HG03095 (cell line): ENCODE measurements at regions not wholly inside any gene's neighbourhood (a gene's known extent, or its start where the extent isn't known, plus 50 kb on each side); places are given as distances from the start of the nearest gene placed in this dataset.
"Not testable (repeated sequence)": the region's sequence is repeated elsewhere in the genome, so short reads cannot be mapped to it uniquely, and the experiment has no call there.

ENCODE experiments used
- ATAC-seq: cut with Tn5 transposase; IDR thresholded peaks from one replicate; pipeline ENCODE4 v1.9.1; 2021; ENCODE audit warnings: moderate library complexity; ENCODE audit not compliant: unreplicated experiment

DNA sequence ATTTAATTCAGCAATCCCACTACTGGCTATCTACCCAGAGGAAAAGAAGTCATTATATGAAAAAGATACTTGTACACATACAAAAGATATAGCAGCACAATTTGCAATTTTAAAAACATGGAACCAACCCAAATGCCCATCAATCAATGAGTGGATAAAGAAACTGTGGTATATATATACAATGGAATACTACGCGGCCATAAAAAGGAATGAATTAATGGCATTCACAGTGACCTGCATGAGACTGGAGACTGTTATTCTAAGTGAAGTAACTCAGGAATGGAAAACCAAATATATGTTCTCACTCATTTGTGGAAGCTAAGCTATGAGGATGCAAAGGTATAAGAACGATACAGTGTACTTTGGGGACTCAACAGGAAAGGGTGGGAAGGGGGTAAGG, 102.8 kb upstream of the KCNMA1 start:
- not testable (repeated sequence) for ATAC-seq

DNA sequence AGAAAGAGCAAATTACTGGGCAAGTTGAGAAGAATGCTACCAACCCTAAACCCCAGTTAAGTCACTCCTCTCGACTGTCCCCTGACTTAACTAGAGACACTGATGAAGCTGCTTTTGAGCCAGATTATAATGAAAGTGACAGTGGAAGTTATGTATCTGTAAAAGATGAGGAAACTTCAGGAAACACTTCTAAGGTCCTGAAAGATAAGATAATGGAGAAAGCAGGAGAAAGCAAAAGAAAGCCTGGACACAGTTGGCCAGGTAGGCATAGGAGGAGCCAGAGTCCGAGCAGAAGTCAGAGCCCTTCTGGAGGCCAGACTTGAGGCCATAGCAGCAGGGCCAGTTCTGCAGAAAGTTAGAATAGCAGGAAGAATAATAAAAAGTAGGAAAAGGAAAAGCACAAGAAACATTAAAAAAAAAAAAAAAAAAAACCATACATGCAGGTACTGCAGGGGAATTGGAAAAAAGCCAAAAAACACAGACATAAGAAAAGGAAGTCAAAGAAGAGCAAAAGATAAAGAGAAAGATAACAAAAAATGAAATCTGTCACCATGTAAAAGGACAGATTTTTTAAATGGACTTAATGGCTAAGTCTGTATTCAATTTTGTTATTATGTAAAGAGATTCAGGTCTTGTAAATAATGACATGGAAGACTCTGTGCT, 101.0 kb upstream of the KCNMA1 start:
- no peak for ATAC-seq

GRCh38 chr10:77737608-77738007, 100.0 kb upstream of the KCNMA1 start:
- no peak for ATAC-seq

DNA sequence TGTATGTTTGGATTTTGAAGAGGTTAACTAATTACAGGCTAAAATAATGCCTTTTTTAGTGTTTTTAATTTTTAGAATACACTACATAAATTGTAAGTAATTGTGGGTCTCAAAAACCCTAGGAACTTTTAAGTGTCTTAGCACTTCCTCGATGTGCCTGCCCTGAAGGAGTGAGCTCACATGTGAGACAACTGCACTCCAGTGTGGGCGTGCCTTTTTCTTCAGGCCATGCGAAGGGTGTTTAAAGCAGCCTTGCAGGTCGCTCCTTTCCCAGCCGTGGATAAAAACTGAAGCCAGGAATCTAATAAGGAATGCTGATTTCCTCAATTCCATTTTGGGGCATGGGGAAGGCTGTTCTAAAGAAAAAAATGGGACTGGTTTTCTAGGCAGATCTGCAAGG, 97.5 kb upstream of the KCNMA1 start:
- ATAC-seq: not testable (repeated sequence)

DNA sequence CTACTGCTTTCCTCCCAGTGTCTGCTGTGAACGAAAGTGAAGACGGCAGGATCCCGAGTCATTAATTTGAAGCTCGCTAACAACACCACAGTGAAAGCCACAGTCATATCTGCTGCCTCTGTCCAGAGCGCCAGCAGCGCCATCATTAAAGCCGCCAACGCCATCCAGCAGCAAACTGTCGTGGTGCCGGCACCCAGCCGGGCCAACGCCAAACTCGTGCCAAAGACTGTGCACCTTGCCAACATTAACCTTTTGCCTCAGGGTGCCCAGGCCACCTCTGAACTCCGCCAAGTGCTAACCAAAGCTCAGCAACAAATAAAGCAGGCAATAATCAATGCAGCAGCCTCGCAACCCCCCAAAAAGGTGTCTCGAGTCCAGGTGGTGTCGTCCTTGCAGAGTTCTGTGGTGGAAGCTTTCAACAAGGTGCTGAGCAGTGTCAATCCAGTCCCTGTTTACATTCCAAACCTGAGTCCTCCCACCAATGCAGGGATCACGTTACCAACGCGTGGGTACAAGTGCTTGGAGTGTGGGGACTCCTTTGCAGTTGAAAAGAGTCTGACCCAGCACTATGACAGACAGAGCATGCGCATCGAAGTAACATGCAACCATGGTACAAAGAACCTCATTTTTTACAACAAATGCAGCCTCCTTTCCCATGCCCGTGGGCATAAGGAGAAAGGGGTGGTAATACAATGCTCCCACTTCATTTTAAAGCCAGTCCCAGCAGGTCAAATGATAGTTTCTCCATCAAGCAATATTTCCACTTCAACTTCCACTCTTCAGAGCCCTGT, 94.8 kb upstream of the KCNMA1 start:
- ATAC-seq: no peak

GRCh38 chr10:77727481-77727880, 89.9 kb upstream of the KCNMA1 start:
- no peak for ATAC-seq

DNA sequence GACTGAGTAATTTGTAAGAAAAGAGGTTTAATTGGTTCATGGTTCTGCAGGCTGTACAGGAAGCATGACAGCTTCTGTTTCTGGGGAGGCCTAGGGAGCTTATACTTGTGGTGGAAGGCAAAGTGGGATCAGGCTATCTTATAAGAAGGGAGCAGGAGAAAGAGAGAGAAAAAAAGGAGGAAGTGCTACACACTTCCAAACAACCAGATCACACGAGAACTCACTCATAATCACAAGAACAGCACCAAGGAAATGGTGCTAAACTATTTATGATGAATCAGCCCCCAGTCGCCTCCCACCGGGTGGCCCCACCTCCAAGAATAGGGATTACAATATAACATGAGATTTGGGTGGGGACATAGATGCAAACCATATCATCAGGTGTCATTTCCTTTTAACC, 89.1 kb upstream of the KCNMA1 start:
- no peak for ATAC-seq

DNA sequence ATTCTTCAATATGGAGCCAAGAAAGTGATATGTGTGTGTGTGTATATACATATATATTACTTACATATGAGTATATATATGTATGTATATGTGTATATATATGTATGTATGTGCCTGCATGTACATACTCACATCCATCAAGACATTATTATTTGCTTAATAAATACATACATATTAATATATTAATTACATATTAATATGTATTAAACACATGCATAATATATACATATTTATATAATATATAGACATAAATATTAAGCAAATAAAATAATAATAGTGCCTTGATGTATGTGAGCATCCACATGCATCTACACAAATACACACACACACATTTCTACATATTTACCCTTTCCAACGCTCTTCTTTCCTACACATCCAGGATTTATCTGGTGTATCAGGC, 88.7 kb upstream of the KCNMA1 start:
- ATAC-seq: no peak

DNA sequence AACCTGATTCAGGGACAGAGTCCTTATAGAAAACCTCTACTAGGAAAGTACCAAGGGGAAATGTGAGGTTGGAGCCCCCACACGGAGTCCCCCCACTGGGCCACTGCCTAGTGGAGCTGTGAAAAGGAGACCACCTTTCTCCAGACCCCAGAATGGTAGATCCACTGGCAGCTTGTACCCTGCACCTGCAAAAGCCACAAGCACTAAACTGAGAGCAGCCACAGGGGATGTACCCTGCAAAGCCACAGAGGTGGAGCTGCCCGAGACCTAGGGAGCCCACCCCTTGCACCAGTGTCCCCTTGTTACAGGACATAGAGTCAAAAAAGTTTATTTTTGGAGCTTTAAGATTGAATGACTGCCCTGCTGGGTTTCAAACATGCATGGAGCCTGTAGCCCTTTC, 87.2 kb upstream of the KCNMA1 start:
- no peak for ATAC-seq

GRCh38 chr10:77723376-77723775, 85.8 kb upstream of the KCNMA1 start:
- no peak for ATAC-seq

DNA sequence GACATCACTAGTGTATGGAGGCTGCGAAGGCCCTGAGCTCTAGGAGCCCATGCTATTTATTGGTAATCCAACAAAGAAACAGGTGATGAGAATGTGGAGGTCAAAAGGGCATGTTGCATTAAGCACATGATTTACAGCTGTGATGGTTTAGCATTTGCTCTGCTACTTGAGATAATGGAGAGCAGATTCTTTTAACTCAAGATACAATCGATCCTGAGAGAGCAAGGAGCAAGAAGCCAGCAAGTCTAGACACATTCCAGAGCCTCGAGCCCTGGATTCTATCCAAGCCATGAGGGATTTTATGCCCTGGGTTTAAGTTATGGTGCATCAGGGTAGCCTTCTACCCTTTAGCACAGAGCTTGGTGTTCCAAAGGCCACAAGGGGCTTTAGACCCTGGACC, 85.3 kb upstream of the KCNMA1 start:
- not testable (repeated sequence) for ATAC-seq

DNA sequence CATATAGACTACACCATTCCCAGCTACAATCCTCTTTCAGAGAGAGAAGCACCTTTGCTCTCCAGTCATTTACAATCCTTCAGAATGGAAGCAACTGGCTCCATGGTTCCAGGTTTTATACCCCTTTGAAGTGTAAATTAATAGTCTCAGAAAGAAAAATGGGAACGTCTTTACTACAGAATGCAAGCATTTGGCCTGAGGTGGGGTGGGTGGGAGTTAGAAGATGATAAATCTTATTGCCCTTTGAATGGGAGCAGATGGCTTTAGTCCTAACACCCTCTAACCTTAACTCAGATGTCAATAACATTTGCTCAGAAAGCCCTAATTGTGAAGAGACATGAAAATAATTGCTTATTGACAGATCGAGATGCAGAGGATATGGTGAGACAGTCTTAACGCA, 84.2 kb upstream of the KCNMA1 start:
- ATAC-seq: no peak

DNA sequence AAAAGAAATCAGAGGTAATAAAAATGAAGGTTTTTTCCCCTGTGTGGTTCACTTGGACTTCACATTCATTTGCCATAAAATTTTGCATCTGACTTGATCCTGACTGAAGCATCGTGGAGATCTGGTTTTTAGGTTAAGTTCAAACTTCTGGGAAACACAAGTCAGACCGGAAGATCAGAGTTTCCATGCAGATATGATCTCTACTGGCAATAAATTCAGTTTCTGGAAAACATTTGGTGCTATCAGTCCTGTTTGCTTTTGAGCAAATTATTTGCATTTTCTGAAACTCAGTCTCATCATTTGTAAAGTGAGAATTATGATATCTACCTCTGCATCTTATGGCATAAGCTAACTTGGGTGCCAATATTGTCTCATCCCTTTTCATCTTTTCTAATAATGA, 81.3 kb upstream of the KCNMA1 start:
- no peak for ATAC-seq

GRCh38 chr10:77718312-77718711, 80.7 kb upstream of the KCNMA1 start:
- not testable (repeated sequence) for ATAC-seq

- ATAC-seq: no peak
These were observed 79.7 kb upstream of the KCNMA1 start for GRCh38 chr10:77717336-77717735.

GRCh38 chr10:77716458-77717317, 79.1 kb upstream of the KCNMA1 start:
- ATAC-seq: no peak

GRCh38 chr10:77715536-77715935, 77.9 kb upstream of the KCNMA1 start:
- ATAC-seq: no peak

DNA sequence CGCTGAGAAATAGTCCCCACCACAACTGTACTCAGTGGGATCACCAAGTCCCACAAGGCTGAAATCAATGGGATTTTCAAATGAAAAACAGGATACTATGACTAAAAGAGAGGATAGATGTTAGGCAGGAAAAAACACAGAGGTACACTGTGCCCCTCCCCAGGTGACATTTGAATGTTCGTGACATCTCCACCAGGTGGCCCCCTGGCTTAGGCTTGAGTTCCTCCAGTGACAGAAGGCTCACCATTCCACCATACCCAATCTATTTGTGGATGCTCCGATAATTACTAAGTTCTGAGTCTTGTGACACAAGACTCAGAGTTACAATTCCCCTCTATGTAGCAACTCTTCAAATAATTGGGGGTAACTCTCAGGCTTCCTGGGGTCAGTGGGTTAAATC, 77.5 kb upstream of the KCNMA1 start:
- no peak for ATAC-seq

GRCh38 chr10:77713521-77714280, 76.1 kb upstream of the KCNMA1 start:
- no peak for ATAC-seq

DNA sequence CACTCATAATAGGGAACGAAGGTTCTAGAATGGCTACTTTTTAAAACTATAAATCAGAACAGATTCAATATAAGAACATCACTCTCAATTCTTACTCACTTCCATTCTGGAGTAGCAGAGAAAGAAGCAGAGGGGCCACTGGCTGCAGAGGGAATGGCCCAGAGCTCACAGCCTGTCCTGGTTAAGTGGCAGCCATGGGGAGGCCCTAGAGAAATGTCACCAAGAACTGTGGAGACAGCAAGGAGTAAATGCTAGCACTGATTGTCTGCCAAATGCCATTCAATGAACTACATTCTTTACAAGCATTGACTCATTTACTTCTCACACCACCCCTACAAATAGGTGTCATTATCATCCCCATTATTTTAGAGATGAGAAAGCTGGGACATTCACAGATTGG, 74.6 kb upstream of the KCNMA1 start:
- ATAC-seq: no peak

DNA sequence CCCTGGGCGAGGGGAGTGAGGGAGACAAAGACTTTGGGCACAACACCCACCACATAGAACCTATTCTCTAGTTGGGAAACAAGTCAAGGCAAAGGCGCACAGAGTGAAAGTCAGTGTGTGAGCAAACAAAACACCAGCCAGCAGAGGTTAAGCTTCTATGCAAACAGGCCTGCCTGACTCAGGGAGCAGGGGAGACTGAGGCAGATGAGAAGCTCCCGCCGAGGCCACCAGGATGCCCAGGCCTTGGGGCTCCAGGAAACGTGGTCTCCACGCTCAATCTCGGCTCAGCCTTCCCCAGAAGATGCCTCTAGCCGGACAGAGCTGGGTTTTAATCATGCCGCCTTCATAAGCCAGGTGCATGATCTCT, 74.1 kb upstream of the KCNMA1 start:
- peak; percentile 10 for ATAC-seq
